Activated effector memory CD4-positive, alpha-beta T cell treated with anti-CD3 and anti-CD28 coated beads, Interleukin-2, amount 50 U/mL, for 16 hours (primary cell): ENCODE measurements at regions not wholly inside any gene's neighbourhood (a gene's known extent, or its start where the extent isn't known, plus 50 kb on each side); places are given as distances from the start of the nearest gene placed in this dataset.

Experiments
- DNase-seq: peaks from one replicate; pipeline ENCODE4 v3.0.0-alpha.2; 2020

GRCh38 chr11:71331631-71332030 is 79.3 kb upstream of the SHANK2 start:
- peak; percentile 37 for DNase-seq

GRCh38 chr11:71330996-71331395 is 78.6 kb upstream of the SHANK2 start:
- peak; percentile 21 for DNase-seq

GRCh38 chr11:71330349-71330748 is 78.0 kb upstream of the SHANK2 start:
- peak; percentile 10 for DNase-seq

GRCh38 chr11:71329786-71330185 is 77.4 kb upstream of the SHANK2 start:
- peak; percentile 6 for DNase-seq

GRCh38 chr11:71329165-71329510 is 76.8 kb upstream of the SHANK2 start:
- DNase-seq = peak; percentile 12

- peak; percentile 50 for DNase-seq
Observed at GRCh38 chr11:71327156-71328085, 75.0 kb upstream of the SHANK2 start.

- no peak for DNase-seq
Observed at GRCh38 chr11:71326328-71326940, 74.1 kb upstream of the SHANK2 start.

GRCh38 chr11:71325418-71326327 is 73.3 kb upstream of the SHANK2 start:
- peak; percentile 12 for DNase-seq

GRCh38 chr11:71324788-71325417 is 72.5 kb upstream of the SHANK2 start:
- DNase-seq = peak; percentile 22

GRCh38 chr11:71323876-71324526 is 71.6 kb upstream of the SHANK2 start:
- DNase-seq = peak; percentile 36

- peak; percentile 44 for DNase-seq
Observed at GRCh38 chr11:71322861-71323582, 70.6 kb upstream of the SHANK2 start.

GRCh38 chr11:71322192-71322735 is 69.9 kb upstream of the SHANK2 start:
- DNase-seq = no peak

GRCh38 chr11:71321433-71322191 is 69.2 kb upstream of the SHANK2 start:
- no peak for DNase-seq

- no peak for DNase-seq
Observed at GRCh38 chr11:71316701-71317100, 64.3 kb upstream of the SHANK2 start.

GRCh38 chr11:71312616-71313015 is 60.2 kb upstream of the SHANK2 start:
- peak; percentile 14 for DNase-seq

GRCh38 chr11:71311928-71312510 is 59.6 kb upstream of the SHANK2 start:
- DNase-seq = no peak

- peak; percentile 42 for DNase-seq
Observed at GRCh38 chr11:71311176-71311925, 59.0 kb upstream of the SHANK2 start.

GRCh38 chr11:71310184-71310583 is 57.8 kb upstream of the SHANK2 start:
- peak; percentile 30 for DNase-seq

- peak; percentile 2 for DNase-seq
Observed at GRCh38 chr11:71309611-71310010, 57.2 kb upstream of the SHANK2 start.
